HG03442 (cell line): ENCODE measurements at regions not wholly inside any gene's neighbourhood (a gene's known extent, or its start where the extent isn't known, plus 50 kb on each side); places are given as distances from the start of the nearest gene placed in this dataset.
"Not testable (repeated sequence)": the region's sequence is repeated elsewhere in the genome, so short reads cannot be mapped to it uniquely, and the experiment has no call there.

Experiments used
- ATAC-seq: cut with Tn5 transposase; IDR thresholded peaks from one replicate; pipeline ENCODE4 v1.9.1; 2021; ENCODE audit warnings: mild to moderate bottlenecking, moderate library complexity; ENCODE audit not compliant: unreplicated experiment

DNA sequence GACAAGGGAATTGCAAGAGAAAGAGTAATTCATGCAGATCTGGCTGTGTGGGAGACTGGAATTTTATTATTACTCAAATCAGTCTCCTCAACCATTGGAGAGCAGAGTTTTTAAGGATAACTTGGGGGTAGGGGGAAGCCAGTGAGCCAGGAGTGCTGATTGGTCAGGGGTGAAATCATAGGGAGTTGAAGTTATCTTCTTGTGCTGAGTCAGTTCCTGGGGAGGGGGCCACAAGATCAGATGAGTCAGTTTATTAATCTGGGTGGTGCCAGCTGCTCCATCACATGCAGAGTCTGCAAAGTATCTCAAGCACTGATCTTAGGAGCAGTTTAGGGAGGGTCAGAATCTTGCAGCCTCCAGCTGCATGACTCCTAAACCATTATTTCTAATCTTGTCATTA is 191.8 kb upstream of the IGF1 start:
- ATAC-seq = not testable (repeated sequence)

DNA sequence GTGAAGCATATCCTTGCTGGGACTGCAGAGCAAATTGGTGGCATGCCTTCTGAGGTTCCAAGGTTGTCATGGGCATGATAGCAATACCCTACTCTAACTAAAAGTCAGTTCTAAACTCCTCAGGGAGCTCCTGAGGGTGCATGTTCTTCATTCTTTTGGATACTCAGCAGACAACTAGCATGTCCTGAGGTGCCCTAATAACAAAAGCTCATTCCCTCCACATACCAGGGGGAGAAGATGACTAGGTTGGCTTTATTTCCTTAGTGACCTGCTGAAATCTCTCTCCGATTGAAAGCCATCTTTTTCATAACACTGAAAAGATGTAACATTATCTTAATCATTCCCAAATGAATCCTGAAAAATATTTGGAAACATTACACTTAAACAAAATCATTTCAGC is 188.7 kb upstream of the IGF1 start:
- ATAC-seq = no peak

DNA sequence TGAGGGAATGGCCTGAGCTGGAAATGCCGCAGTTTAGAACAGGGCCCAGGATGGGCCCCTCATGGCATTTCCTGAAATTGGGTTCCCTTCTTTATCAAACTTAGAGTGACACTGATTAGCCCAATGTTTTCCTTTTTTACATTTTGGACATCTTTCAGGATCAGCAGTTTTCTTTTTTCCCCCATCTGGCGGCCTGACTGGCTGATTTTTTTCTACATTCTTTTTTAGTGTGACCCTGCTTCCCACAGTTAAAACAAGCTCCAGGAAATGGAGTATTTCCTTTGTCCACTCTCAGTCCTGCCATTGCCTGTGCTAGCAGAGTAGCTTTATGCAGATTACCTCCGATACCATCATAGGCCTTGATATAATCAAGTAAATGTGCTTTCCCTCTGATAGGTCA is 185.8 kb upstream of the IGF1 start:
- not testable (repeated sequence) for ATAC-seq

DNA sequence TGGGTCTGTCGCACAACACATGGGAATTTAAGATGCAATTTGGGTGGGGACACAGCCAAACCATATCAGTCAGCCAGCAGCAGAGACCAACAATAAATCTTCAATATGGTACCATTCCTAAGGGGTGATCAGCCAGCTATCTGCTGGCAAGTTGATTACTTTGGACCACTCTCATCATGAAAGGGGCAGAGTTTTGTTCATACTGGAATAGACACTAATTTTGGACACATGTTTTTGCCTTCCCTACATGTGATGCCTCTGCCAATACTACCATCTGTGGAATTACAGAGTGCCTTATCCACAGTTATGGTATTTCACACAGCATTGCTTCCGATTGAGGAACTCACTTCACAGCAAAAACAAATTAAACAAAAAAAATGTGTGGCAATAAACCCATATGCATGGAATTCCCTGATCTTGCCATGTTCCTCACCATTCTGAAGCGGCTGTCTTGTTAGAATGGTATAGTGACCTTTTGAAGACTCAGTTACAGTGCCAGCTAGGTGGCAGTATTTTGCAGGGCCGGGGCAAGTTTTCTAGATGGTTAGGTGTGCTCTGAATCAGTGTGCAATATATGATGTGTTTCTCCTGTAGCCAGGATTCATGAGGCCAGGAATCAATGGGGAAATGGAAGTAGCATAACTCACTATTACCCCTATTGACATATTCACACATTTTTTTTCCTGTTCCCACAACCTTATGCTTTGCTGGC is 179.0 kb upstream of the IGF1 start:
- ATAC-seq = no peak

DNA sequence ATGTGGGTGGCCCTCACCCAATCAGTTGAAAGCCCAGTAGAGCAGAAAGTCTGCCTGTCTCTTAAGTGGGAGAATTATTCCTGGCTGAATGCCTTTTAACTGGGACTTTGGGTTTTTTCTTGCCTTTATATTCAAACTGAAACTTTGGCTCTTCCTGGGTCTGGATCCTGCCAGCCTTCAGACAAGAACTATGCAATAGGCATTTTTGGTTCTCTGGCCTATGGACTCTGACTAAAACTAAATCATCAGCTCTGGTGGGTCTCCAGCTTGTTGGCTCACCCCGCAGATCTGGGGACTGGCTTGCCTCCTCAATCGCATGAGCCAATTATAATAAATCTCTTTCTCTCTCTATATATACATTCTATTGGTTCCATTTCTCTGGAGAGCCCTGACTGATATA is 173.0 kb upstream of the IGF1 start:
- no peak for ATAC-seq

DNA sequence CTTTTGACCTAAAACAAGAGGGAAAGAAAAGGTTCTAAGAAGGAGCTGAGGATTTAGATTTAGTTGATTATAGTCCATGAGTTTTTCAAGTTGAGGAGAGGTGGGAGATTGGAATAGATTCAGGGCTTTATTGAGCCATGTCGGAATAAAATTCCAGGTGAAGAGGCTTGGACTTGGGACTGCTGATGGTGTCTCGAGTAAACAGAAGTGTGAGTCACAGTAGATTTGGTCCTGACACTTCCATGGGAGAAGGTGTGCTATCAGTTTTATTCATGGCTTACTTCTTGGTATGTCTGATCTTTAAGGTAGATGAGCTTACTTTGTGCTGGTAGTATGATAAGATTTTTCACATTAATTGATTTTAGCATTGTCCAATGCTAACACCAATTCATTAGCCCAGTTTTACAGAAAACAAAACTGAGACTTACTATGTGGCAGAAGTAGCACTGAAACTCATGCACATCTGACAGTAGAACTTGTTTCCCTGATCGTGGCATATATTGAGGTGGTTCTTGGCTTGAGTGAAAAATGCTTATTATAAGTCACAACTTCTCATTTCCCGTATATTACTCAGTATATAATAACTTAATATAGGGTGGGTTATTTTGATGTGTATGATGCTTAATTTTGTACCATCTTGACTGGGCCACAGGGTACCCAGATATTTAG is 172.4 kb upstream of the IGF1 start:
- no peak for ATAC-seq

DNA sequence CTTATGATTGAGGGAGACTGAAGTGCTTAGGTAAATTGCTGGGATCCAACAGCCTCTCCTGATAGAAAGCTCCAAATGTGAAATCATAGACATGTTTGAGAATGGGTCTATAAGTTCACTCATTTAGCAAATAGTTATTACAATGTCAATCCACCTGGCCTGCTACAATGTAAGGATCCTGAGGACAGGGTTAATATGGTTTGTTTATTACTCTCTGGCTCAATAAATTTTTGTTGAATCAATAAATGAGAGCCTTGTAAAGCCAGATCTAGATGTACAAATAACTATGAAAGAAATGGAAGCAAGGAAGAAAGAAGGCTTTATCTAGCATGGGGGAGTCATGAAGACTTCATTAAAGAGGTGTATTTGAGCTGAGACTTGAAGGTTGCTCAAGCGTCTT is 165.6 kb upstream of the IGF1 start:
- no peak for ATAC-seq

DNA sequence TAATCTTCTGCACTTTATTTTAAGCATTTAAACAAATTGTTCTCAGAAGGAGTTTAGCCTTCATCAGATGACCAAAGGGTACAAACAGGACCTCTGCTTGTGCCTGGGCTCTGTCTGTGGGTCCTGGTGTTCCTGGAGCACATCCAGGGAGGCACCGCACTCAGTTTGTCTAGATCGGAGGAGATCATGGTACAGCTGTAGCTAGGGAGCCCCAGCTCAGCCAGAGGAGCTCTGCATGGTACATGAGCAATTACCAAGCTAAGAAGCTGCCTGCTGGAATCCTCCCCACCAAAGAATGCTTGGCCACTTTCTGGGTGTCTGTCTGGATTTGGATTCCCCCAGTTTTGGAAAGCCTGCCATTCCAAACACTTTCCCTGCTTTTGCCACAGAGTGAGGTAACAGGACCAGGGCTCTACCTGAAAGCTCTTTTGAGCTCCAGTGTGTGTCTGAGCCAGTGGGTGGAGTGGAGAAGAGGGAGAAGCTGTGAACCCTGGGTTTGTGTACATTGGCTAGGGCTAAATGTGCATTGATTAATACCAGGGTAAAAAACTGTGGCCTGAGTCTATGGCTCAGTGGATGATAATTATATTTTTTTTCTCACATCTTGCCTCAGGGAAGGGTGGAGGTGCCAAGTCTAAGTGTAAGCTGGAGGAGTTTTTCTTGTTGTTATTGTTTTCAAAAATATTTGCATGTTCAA is 163.7 kb upstream of the IGF1 start:
- ATAC-seq = no peak

DNA sequence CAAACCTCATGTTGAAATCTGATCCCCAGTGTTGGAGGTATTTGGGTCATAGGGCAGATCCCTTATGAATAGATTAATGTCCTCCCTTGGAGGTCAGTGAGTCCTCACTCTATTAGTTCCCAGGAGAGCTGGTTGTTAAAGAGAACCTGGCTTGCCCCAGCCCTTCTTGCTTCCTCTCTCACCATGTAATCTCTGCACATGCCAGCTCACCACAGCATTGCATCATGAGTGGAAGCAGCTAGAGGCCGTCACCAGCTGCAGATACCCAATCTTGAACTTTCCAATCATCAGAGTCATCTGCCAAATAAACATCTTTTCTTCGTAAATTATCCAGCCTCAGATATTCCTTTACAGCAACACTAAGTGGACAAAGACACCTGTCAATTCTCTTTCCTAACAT is 161.8 kb upstream of the IGF1 start:
- no peak for ATAC-seq

DNA sequence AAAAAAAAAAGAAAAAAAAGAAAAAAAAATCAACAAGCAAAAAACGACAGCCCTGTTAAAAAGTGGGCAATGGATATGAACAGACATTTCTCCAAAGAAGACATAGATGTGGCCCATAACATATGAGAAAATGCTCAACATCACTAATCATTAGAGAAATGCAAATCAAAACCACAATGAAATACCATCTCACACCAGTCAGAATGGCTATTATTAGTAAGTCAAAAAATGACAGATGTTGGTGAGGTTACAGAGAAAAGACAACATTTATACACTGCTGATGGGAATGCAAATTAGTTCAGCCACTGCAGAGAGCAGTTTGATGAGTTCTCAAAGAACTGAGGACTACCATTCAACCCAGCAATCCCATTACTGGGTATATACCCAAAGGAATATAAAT is 160.3 kb upstream of the IGF1 start:
- not testable (repeated sequence) for ATAC-seq

DNA sequence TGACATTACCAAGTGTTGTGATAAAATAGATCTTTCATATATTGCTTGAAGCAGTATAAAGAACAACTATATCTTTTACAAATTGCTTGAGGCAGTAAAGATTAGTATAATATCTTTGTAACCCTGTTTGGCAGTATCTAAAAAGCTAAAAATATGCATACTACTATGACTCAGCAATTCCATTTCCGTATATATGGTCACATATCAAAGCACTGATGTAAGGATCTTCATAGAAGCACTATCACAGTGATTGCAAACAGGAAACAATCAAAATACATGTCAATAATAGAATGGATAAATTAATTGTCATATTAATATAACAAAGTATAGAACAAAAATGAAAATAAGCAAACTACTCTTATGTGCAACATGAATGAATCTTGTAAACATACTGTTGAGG is 158.4 kb upstream of the IGF1 start:
- ATAC-seq = no peak

DNA sequence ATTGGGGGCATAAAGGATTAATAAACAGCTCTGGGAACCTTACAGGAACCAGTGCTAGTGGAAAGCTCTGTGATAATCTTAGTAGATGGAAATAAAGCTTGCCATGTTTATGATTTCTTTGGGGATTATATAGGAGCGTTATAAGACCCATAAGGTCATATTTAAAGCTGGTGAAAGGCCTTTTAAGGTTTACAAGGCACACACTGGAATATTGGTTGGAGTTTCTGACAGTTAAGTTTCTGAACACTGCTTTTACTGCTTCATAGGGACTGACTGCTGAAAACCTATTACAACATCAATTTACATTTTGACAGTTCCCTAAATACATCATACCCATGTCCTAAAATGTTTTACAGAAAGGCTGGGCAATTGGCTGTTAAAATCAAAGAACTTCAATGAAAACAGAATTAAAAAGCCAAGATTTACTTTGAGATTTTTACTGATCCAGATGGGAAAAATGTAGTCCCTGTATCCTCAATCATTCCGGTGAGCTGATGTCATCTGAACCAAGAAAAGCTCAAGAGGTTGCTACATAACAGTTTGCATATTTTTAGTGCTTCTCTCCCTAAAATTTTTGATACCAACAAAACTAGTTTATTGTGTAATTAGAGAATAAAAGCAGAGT is 153.7 kb upstream of the IGF1 start:
- no peak for ATAC-seq

DNA sequence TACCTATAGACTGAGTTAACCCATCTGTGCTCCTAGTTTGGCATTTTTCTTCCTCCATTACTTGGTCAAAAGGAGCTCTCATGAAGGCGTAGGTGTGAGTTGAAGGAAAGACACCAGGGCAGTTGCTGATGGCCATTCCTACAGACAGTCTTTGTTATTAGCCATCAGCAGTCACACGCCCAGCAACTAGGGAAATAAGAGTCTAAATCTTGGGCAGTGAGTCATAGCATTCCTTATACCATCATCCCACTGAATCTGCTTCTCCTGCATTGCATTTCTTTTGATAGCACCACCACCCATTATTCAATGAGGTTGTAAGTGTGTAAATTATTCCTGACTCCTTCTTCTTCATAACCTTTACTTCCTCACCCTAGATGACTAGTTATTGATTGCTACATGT is 150.9 kb upstream of the IGF1 start:
- ATAC-seq = no peak

DNA sequence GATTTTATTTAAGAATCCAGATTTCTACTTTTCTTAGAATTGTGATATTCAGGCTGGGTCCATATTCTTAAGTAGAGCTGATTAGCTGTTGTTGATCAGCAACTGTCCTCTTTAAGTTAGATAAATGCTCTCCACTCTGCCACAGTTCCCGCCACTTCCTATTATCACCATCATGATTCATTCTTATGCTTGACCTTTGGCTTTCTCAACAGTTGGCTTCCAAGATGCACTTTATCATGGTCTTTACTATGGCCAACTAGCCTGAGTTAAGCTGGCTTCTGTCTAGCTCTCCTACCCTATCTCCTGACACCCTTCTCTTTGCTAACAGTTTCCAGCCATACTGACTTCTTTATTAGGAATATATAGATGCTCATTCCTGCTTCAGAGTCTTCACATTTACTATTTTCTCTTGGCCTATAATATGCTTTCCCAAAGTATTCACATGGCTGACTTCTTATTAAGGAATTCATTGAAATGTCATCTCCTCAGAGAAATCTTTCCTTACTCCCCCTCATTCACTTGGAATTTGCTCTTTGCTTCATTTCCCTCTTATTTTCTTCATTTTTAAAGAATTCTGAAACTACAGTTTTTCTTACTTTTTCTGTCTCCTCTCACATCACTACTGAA is 149.0 kb upstream of the IGF1 start:
- ATAC-seq = no peak

DNA sequence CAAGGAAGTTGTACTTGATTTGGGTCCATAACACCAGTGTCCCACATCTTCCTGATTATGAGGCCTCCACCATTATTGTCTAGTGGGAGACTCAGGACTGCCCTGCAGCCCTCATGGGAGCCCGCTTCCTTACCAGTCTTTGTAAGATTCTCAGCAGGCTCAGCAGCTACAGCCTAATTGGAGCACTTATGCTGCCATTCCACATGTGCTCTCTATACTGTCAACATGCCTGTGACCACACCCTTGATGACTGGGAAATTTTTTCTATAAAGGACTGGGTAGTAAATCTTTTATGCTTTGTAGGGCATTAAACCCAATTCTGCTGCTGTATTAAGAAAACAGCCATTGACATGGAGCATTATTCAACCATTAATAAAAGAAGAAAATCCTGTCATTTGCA is 145.5 kb upstream of the IGF1 start:
- no peak for ATAC-seq

DNA sequence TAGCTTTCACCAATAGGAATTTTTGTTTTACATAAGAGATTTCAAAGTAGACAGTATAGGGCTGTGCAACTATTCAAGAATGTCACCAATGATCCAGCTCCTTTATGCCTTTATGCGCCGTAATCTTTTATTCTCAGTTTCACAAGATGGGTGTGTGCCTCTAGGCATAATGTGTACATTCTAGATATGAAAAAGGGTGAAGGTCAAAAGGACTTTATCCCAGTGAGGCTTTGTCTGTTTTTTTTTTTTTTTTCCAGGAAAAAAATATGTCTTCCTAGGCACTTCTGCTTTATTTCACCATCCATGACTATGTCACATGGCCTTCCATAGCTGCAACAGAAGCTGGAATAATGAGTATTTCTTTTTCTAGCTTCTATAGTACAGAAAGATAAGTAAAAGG is 142.3 kb upstream of the IGF1 start:
- ATAC-seq = no peak

DNA sequence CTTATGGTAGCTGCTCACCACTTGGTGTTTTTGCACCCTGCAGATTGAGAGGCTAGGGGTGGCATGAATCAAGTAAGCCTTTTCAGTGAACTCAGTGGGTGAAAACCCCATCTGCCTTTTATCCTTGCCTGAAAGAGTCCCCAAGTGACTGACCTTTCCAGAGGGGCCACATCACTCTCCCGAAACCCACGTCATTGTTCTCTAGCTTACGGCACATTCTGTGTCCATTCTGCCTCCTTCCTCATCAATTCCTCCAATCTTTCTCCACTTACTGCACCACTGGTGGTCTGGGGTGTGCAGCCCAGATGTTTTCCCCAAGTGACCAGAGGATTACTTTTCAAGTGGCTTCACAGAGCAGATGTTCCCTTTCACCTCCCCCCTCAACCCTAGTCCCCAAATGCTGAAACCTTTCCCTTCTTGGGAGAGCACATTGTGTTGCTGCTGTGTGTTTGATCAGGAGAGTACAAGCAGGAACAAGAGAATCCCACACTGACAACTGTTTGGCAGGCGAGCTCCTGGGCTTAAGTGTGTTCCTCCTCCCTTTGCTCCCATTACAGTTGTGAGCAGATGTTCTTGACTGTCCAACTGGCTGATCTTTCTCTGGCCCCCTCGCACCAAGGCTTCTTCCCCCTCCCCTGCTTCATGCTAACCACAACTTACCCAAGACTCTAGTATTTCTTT is 138.0 kb upstream of the IGF1 start:
- no peak for ATAC-seq

DNA sequence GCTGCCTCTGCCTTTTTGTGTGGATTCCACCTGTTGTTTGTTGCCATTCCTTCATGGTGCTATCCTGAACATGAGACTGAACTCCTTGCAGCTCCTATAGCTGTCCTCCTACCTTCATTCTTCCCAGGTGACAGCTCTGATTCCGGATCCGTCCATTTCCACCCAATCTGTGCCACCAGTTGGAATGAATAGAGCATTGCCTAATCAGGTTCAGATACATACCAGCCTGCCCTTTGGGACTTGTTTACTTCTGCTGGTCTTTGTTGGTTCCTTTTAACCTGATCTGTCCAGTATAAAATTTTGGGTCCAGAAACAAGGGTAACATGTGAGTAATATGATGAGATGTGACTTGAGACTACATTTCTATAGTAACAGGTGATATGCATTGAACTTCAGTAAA is 136.3 kb upstream of the IGF1 start:
- ATAC-seq = no peak

DNA sequence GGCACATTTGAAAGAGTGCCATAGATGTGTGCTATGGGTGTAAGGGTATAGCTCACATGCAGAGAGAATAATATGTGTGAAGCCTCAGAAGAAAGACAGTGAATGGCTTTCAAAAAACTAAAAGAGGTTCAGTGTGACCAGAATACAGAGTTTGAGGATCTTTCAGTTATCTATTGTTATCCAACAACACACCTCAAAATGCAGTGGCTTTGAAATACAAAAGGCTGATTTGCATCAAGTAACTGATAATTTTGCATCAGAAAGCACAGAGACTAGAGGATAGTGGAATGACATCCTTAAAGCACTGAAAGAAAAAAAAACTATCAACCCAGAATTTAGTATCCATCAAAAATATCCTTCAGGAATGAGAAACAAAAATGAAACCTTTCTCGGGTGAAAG is 131.6 kb upstream of the IGF1 start:
- no peak for ATAC-seq

DNA sequence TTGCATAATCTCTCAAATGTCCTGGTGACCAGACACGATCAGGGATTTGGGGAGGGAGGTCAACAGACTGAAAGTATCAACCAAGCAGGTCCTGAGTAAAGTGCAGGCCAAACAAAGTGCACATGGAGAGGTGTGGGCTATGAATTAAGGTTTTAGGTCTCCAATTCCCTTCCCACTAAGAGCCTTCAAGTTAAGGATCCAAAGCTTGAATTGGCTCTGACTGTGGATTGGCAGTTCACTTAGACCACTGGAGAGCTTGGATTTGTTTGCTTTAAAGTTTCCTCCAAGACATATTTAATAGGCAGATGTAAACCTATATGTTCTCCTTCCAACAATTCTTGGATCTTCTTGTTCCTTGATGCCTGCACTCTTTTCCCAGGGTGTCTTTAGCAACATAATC is 129.6 kb upstream of the IGF1 start:
- no peak for ATAC-seq

DNA sequence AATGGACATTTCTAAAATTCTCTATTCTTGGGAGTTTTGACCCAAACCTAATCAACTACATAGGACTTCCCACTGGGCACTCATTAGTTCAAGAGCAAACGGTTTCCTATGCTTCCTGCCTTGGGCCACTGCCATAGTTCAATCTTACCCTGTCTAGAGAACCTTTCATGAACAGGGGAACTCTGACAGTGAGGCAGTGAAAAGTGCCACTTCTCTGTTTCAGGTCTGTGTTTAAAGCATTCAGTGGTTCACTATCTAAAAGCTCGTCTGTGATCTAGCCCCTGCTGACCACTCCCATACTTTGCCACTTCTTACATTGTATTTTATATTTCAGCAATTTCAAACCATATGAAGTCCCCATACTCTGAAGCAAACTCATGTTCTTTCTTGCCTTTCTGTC is 122.7 kb upstream of the IGF1 start:
- ATAC-seq = no peak
